Chondrocyte (in vitro differentiated cells): ENCODE measurements at regions not wholly inside any gene's neighbourhood (a gene's known extent, or its start where the extent isn't known, plus 50 kb on each side); places are given as distances from the start of the nearest gene placed in this dataset.

ENCODE experiments used
- DNase-seq: peaks from one replicate; pipeline ENCODE4 v3.0.0; 2021; ENCODE audit warnings: mixed read lengths, low spot score
- H3K27ac Mint-ChIP-seq: one replicate; pipeline ENCODE4 v1.8.0; 2021; ENCODE audit warnings: mild to moderate bottlenecking, moderate library complexity, mixed read lengths; ENCODE audit not compliant: unreplicated experiment
- H3K27me3 Mint-ChIP-seq: 2 replicates; pipeline ENCODE4 v1.8.0; 2021; ENCODE audit warnings: low read depth, mixed read lengths
- H3K36me3 Mint-ChIP-seq: 2 replicates; pipeline ENCODE4 v1.8.0; 2021; ENCODE audit warnings: low read depth, mixed read lengths
- H3K4me1 Mint-ChIP-seq: 2 replicates; pipeline ENCODE4 v1.8.0; 2021; ENCODE audit warnings: low read depth, mild to moderate bottlenecking, mixed read lengths
- H3K4me3 Mint-ChIP-seq: one replicate; pipeline ENCODE4 v1.8.0; 2021; ENCODE audit warnings: mild to moderate bottlenecking, moderate library complexity, mixed read lengths; ENCODE audit not compliant: unreplicated experiment
- H3K9me3 Mint-ChIP-seq: 2 replicates; pipeline ENCODE4 v1.8.0; 2021; ENCODE audit warnings: low read depth, mixed read lengths
- CTCF ChIP-seq: fragments of 200-600 bp; sonication (generic); IDR thresholded peaks from 2 replicates; pipeline ENCODE4 v1.5.0; 2021; ENCODE audit warnings: antibody characterized with exemption, mild to moderate bottlenecking, moderate library complexity

- Mint-ChIP-seq H3K9me3 (no peaks in the 10 kb centered on the region), H3K27me3 (no peaks in the 10 kb centered on the region), H3K27ac (peak overlapping the region; percentile 65), H3K36me3 (no peaks in the 10 kb centered on the region), H3K4me1 (peaks cover 47% of the 10 kb centered on the region), H3K4me3 (no peak overlapping the region)
- DNase-seq, result no peak
- TF ChIP-seq CTCF, result no peak
These were observed 92.1 kb downstream of the CEBPB start for GRCh38 chr20:50282592-50283241.

GRCh38 chr20:50283370-50283769 lies 92.7 kb downstream of the CEBPB start:
- DNase-seq, result no peak
- peaks cover 49% of the 10 kb centered on the region for H3K4me1 Mint-ChIP-seq

GRCh38 chr20:50283922-50284810 lies 93.5 kb downstream of the CEBPB start:
- Mint-ChIP-seq H3K9me3 (no peaks in the 10 kb centered on the region), H3K4me3 (no peak overlapping the region), H3K36me3 (no peaks in the 10 kb centered on the region), H3K27me3 (no peaks in the 10 kb centered on the region), H3K4me1 (peaks cover 45% of the 10 kb centered on the region), H3K27ac (peak overlapping the region; percentile 68)
- no peak for TF ChIP-seq CTCF
- DNase-seq, result no peak

More at GRCh38 chr20:50283370-50283769, 92.7 kb downstream of the CEBPB start:
- no peak overlapping the region for H3K4me3 Mint-ChIP-seq
- H3K27me3 Mint-ChIP-seq, result no peaks in the 10 kb centered on the region
- no peak for TF ChIP-seq CTCF
- no peaks in the 10 kb centered on the region for H3K9me3 Mint-ChIP-seq
- peak overlapping the region; percentile 51 for H3K27ac Mint-ChIP-seq
- H3K36me3 Mint-ChIP-seq, result no peaks in the 10 kb centered on the region

GRCh38 chr20:50284811-50285375 lies 94.3 kb downstream of the CEBPB start:
- Mint-ChIP-seq H3K9me3 (no peaks in the 10 kb centered on the region), H3K4me3 (no peak overlapping the region), H3K27me3 (no peaks in the 10 kb centered on the region), H3K36me3 (no peaks in the 10 kb centered on the region), H3K27ac (peak overlapping the region; percentile 68), H3K4me1 (peaks cover 42% of the 10 kb centered on the region)
- TF ChIP-seq CTCF, result no peak
- no peak for DNase-seq
